ENCODE measurements at regions not wholly inside any gene's neighbourhood (a gene's known extent, or its start where the extent isn't known, plus 50 kb on each side); places are given as distances from the start of the nearest gene placed in this dataset.
"Not testable (repeated sequence)": the region's sequence is repeated elsewhere in the genome, so short reads cannot be mapped to it uniquely, and the experiment has no call there.

DNA sequence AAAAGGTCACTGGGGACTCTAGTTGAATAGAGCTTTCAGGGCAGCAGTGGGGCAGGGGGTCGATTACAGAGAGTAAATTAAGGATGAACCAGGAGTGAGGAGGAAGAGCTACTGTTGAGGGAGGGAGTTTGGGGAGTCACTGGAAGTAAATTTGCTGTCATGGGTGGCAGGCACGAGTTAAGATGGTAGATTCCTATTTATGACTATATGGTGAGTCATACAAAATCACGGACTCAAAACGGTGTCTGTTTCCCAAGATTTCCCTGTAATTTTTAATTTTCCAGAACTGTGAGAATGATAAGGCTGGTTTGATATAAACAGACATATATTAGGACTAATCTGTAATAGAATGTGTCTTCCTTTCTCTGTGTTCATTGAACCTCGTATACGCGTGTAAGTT lies 287.6 kb upstream of the GOT2 start:
- DNase-seq (no peak), ATAC-seq (no peak)
- H3K36me3 ChIP-seq (replicated peaks in 1 of 2; ENCODE audit: insufficient read depth in 1 of 2, low read depth in 2 of 2): no peaks in the 10 kb centered on the region
- TF ChIP-seq POLR2A (IDR thresholded peaks at IDR 0.05) (no peak), CTCF (IDR thresholded peaks at IDR 0.05) (no peak)
- no peak overlapping the region for H3K27ac ChIP-seq
- H3K4me1 ChIP-seq: no peaks in the 10 kb centered on the region
- no peak overlapping the region for H3K4me3 ChIP-seq
- H3K27me3 ChIP-seq: no peaks in the 10 kb centered on the region
- 68 to 70% methylated on average over 7 of the region's 7 CpGs for WGBS, 2 donors
- intact Hi-C loops (cut with DNase I): no loop called here
- H3K9me3 ChIP-seq: no peaks in the 10 kb centered on the region

DNA sequence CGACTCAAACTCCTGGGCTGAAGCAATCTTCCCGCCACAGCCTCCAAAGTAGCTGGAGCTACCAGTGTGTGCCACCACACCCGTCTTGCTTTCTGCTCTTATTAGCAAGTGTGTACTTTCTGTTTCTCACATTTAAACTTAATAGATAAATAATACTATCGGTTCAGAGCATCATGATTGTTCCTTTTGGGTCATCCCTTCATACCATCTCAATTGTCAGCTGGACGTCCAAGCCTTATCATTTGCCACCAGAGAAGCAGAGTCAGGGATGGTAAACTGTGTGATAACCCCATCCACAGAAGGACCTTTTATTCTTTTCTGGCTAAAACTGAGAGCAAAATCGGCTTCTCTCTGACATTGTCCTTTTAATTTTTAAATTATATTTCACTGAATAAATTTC lies 279.8 kb upstream of the GOT2 start:
- H3K4me1 ChIP-seq: no peaks in the 10 kb centered on the region
- intact Hi-C loops (cut with DNase I): no loop called here
- no peaks in the 10 kb centered on the region for H3K27me3 ChIP-seq
- no peak overlapping the region for H3K27ac ChIP-seq
- no peaks in the 10 kb centered on the region for H3K36me3 ChIP-seq (replicated peaks in 1 of 2; ENCODE audit: insufficient read depth in 1 of 2, low read depth in 2 of 2)
- WGBS, 2 donors: 49 to 53% methylated on average over 6 of the region's 6 CpGs
- no peak for TF ChIP-seq POLR2A (IDR thresholded peaks at IDR 0.05)
- TF ChIP-seq CTCF (IDR thresholded peaks at IDR 0.05): no peak
- H3K4me3 ChIP-seq: no peak overlapping the region
- DNase-seq: no peak
- H3K9me3 ChIP-seq: no peaks in the 10 kb centered on the region
- no peak for ATAC-seq

DNA sequence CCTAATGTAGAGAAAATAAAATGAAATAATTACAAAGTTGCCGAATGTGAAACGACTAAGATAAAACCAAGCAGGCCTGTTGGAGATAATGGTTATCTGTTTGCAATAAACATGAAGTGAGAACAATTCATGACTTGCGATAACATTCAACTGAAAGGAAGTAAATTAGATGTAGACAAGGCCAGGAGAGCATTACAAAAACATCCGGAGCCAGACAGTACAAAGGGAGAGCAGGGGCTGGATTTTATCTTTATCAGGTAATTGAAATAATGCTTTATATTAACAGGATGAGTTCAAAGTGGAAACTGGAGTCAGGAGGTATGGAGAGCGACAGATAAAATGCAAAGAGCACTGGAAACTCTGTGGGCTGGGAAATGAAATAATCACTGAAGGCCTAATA lies 265.6 kb upstream of the GOT2 start:
- Histone ChIP-seq H3K27ac (no peak overlapping the region), H3K4me3 (no peak overlapping the region), H3K4me1 (no peaks in the 10 kb centered on the region), H3K36me3 (replicated peaks in 1 of 2; ENCODE audit: insufficient read depth in 1 of 2, low read depth in 2 of 2) (no peaks in the 10 kb centered on the region), H3K9me3 (no peaks in the 10 kb centered on the region), H3K27me3 (no peaks in the 10 kb centered on the region)
- ATAC-seq: no peak
- intact Hi-C loops (cut with DNase I): no loop called here
- no peak for TF ChIP-seq CTCF (IDR thresholded peaks at IDR 0.05)
- WGBS, 2 donors: 31 to 42% methylated on average over 5 of the region's 5 CpGs
- no peak for DNase-seq

GRCh38 chr16:58992755-58993154 lies 258.6 kb upstream of the GOT2 start:
- H3K36me3 ChIP-seq (replicated peaks in 1 of 2; ENCODE audit: insufficient read depth in 1 of 2, low read depth in 2 of 2); DNase-seq; H3K4me1 ChIP-seq; H3K4me3 ChIP-seq; intact Hi-C loops (cut with DNase I); H3K27ac ChIP-seq; H3K9me3 ChIP-seq; H3K27me3 ChIP-seq; ATAC-seq: not testable (repeated sequence)
- 49 to 80% methylated on average over 1 to 8 of the region's 8 CpGs for WGBS, 2 donors

DNA sequence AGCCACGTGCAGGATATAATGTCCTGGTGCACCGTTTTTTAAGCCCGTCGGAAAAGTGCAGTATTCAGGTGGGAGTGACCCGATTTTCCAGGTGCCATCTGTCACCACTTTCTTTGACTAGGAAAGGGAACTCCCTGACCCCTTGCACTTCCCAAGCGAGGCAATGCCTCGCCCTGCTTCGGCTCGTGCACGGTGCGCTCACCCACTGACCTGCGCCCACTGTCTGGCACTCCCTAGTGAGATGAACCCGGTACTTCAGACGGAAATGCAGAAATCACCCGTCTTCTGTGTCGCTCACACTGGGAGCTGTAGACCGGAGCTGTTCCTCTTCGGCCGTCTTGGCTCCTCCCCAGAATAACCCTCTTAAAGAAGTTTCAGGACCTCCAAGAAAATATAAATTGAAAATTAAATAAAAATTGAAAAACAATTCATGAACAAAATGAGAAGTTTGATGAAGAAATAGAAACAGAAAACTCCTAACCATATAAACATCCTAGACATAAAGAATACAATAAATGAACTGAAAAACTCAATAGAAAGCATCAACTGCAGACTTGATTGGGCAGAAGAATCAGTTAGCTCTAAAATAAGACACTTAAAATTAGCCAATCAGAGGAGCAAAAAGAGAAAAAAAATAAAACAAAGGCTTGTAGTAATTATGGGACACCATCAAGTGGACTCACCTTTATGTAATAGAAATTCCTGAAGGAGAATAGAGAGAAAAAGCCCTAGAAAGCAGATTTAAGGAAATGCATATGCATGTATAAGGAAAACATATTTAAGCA lies 249.3 kb upstream of the GOT2 start:
- DNase-seq; ATAC-seq; intact Hi-C loops (cut with DNase I): not testable (repeated sequence)

GRCh38 chr16:58970775-58971174 lies 236.7 kb upstream of the GOT2 start:
- ATAC-seq (no peak), DNase-seq (no peak)
- Histone ChIP-seq H3K36me3 (replicated peaks in 1 of 2; ENCODE audit: insufficient read depth in 1 of 2, low read depth in 2 of 2) (no peaks in the 10 kb centered on the region), H3K9me3 (no peaks in the 10 kb centered on the region), H3K27ac (no peak overlapping the region), H3K4me3 (no peak overlapping the region), H3K27me3 (no peaks in the 10 kb centered on the region), H3K4me1 (no peaks in the 10 kb centered on the region)
- intact Hi-C loops (cut with DNase I): no loop called here
- 62 to 77% methylated on average over 1 of the region's 1 CpG for WGBS, 2 donors
- TF ChIP-seq POLR2A (IDR thresholded peaks at IDR 0.05) (no peak), CTCF (IDR thresholded peaks at IDR 0.05) (no peak)

More for the DNA sequence above, 249.3 kb upstream of the GOT2 start:
- not testable (repeated sequence) for H3K27me3 ChIP-seq; H3K27ac ChIP-seq; H3K9me3 ChIP-seq; H3K4me1 ChIP-seq; H3K36me3 ChIP-seq (replicated peaks in 1 of 2; ENCODE audit: insufficient read depth in 1 of 2, low read depth in 2 of 2); H3K4me3 ChIP-seq
- 75 to 81% methylated on average over 16 to 19 of the region's 19 CpGs for WGBS, 2 donors
